Epidermal melanocyte (primary cell): ENCODE measurements at regions not wholly inside any gene's neighbourhood (a gene's known extent, or its start where the extent isn't known, plus 50 kb on each side); places are given as distances from the start of the nearest gene placed in this dataset.

Source experiments
- DNase-seq: peaks from one replicate; pipeline ENCODE4 v3.0.0; 2011; ENCODE audit warnings: low spot score; ENCODE audit not compliant: insufficient read length

DNA sequence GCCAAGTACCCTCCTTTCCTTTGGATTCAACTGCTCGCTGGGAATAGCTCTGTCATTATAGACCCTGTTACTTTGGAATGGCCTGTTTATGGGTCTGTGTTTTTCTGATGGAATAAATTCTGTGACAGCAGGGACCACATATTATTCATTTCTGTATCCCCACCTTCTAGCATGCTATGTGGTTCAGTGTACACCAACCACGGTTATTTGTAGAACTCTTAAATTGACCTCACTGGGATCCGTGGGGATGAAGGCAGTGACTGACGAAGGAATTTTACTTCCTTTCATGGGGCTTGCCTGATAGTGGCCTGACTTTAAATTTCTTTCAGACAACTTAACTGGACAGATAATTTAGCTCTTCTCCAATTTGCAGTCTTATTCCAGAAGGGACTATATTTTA, 343.2 kb downstream of the SPRY1 start:
- no peak for DNase-seq

DNA sequence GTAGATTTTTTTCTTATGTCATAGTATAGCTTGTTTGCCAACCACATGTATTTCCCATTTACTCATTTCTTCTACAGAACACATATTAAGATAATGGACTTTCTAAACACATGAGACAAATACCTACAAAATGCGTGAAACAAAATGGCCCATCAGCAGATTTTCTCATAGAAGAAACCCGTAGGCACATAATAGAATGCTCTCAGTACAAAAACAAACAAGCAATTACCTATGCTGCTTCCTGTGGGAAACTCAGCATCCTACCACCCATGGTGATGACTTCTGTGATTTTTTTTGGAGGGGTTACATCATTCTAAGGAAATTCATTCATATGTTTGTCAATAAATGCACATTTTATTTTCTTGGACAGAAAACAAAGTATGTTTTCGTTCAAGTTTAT, 343.6 kb downstream of the SPRY1 start:
- no peak for DNase-seq

DNA sequence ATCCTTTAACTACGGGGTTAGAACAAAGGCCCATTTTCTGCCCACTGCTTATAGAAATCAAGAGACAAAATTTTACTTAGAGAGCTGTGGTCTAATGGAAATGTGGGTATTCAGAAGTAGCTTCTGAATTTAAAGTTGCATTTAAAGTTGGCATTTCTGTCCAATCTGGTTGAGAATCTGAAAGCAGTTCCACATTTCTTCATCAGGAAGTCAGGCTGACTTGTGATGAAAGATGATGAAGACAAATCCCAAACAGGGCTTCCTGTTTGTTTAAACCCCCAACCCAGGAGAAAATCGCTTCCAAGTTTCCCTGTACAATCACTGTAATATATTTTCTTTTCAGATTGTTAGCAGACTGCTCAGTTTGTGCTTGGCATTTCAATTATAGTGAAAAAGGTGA, 345.3 kb downstream of the SPRY1 start:
- no peak for DNase-seq

DNA sequence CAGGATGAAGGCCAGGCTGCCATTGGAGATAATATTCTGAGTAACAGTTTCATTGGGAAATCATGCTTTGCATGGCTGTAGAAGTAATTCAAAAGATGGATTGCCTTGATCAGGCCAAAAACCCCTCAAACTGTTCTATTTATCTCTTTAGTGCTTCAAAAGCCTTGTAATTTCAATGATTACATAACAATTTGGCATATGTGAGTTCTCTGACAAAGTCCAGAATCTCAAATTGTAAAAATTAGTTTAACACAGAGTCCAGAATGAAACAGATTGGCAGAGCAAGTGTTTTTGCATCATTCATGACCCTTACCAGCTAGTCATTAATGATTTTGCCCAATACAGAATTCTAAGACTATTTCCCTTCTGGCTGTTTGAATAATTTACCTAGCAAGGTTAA, 347.3 kb downstream of the SPRY1 start:
- no peak for DNase-seq

DNA sequence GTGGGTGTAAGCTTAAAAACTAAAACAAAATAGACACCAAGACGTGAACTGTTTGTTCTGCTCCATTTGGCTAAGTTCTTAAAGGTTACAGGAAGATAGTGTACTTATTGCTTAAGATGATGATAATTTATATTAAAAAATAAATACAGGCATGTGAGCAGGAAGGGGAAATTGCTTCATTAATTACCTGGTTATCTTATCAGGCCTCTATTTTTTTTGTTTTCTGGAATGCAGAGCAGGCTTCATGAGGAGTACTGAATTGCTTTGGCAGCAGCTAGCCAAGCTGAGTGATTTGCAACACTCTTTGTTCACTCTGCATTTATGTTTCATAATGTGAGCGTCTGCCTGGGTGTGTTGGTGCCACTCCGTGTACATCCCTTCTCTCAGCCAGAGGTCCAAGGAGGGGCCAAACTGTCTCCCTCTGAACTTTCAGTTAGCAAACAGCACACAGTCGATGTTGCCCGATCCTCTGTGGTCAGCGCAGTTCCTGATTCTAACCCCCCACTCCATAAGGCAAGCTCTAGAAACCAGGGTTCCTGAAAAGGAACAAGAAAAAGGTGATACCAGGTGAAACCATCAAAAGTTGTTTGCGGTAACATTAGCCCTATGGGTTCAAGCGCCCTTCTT, 348.2 kb downstream of the SPRY1 start:
- DNase-seq, result no peak

DNA sequence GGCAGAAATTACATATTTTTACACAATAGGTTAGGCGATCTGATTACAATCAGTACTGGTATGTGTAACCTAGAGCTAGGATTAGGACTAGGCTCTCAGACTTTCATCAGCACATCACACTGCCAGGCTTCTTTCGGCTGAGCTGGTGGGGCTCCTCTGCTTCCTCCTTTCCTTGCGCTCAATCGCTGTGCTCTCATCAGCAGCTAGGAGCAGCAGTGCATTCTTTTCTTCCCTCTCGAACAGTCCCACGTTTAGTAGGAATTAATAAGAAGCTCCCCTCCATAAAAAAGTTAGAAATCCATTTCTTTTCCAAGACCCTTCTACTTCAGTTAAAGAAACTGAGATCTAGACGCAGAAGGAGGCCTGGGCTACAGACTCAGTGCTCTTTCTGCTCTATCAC, 350.4 kb downstream of the SPRY1 start:
- DNase-seq, result no peak

DNA sequence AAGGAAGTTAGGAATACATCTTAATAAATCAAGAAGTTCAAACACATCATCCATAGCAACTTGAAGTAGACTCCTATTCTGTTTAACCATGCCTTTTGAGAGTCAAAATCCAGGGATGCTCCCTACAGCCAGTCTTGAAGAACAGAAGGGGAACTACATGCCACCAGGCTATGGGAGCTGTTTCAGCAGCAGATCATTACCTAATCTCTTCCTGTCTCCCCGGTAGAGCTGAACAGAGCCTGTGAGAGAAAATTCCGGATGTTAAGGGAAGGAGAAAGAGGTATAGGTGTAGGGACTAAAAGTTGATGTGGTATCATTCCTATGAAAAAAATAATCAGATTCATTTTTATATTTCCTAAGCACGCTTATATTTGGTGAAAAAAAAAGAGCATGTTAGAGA, 352.2 kb downstream of the SPRY1 start:
- no peak for DNase-seq

DNA sequence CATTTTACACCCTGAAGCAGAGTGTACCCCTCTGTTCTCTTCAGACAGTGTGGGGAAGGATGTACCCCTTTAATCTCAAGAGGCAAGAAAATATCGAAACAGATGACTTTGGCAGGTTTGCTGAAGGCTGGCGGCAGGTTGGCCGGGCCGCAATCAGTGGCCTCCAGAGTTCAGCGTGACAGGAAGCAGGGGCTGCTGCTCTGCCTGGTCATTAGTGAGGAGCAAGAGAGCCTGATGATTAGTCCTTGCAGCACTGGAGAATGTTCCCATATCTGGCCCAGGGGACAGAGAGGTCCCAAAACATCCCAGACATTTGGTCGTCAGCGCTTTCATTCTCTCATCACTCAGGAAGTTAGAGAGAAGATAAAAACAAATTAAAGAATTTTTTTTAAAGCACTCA, 352.8 kb downstream of the SPRY1 start:
- DNase-seq, result no peak

DNA sequence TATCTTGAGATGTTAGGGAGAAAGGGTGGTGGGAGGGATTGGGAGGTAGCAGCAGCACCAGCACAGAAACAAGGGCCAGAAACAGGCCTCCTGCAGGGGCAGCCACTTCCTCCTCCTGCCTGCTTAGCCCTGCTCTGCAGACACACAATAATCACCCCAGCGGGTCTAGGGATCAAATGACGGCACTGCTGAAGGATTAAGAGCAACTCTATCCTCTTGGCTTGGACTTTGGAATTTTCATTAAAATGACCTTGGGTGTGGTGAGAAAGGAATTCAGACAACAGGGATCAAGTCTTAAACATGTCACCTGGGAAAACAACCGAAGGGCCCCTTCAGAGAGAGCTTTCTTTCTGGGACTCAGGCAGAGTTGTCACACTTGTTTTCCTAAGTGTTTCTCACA, 353.4 kb downstream of the SPRY1 start:
- no peak for DNase-seq

DNA sequence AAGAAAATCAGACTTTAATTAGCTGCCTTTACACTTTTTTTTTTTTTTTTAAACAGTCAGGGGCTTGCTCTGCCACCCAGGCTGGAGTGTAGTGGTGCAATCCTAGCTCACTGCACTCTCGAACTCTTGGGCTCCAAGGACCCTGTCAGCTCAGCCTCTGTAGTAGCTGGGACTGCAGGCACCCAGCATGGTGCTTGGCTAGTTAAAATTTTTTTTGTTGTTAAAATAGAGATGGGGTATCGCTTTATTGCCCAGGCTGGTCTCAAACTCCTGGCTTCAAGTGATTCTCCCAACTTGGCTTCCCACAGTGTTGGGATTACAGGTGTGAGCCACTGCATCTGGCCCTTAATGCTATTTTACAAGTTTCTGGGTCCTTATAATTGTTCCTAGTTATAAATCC, 359.1 kb downstream of the SPRY1 start:
- no peak for DNase-seq

DNA sequence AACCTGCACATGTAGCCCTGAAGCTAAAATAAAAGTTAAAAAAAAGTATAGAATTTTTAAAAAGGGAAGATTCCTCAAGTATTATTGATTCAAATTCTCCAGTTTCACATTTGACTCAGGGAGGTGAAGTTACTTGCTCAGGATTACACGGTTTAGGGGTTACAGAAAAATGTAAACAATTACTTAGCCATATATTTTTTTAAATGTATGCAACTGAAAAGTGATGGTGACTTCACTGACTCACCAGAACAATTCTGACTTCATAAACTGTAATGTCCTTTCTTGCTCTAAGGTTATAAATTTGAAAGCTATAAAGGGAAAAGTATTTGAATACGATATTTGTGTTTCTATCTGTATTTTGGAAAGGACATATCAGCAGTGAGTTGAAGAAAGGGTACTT, 371.2 kb downstream of the SPRY1 start:
- DNase-seq, result no peak

DNA sequence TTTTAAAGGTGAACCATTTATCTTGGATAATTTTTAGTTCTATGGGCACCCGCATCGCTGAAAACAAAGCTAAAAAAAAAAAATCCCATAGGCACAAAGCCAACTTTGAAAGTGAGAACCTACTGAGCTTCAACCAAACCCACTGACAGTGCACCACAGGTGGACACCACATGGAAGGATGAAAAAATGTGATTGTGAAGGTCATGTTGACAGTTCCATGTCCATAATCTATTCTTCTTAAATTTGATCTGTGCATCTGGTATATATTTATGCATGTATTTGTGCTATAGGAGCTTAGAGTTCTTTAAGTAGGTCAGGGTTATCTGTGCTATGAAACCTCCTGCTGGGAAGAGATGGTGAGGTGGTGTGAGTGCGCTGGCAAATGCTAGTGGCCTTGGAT, 374.3 kb downstream of the SPRY1 start:
- no peak for DNase-seq

DNA sequence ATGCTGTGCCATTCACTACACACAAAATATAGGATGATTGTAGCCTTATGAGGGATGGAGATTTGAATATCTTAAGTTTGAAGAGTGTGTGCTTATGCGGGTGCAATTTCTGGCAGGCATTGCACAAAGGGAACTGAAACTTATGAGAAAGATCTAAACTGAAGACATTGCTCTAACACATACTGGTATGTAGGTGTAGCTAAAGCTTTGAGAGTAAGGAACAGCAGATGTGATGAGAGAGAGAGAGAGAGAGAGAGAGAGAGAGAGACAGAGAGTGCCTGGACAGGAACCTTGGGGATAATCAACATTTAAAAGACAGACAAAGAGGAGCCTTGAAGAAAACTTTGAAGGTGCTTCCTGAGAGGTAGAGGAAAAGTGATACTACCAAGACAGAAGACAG, 379.7 kb downstream of the SPRY1 start:
- DNase-seq, result no peak

DNA sequence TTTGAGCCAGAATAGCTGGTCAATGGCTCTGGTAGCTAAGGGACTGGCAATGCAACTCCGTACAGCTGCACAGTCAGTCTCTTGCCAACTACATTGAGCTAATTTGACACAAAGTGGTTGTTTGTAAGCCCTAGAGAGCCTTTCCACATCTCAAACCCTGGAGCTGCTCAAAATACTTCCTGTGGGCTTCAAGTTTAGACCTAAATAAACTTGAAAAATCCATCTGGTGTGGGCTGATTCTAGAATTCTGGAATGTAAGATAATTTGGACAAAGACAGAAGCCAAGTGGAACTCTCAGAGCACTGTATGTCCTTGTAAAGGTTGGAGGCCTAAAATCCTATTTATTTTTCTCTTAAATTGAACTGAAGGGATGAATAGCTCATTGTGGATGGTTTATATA, 380.8 kb downstream of the SPRY1 start:
- DNase-seq, result no peak

DNA sequence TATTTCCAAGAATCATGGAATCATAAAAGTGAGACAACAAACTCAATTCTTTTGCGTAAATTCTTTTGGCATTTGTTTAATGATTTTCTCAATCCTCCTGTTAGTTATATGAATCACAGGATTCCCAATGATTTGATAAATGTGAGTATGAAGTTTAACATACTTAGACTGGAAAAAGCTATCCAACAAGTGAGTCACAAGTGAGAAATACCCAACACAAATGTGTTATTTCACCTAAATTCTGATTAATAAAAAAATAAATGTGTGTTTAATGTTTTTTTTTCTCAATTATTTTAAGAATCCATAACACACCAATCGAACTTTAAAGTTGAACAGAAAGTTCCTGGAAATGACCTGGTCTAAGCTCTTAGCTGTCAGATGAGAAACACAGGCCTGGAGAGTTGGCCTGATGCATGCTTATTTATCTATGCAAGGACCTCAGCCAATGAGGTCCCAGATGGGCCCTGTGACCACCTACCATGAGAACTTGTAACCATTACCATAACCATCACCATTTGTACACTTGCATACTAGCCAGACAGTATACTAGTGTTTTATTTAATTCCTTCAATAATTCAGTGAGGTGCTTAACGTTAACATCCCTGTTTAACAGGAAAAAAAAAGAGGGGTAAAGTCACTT, 386.7 kb downstream of the SPRY1 start:
- DNase-seq, result no peak

DNA sequence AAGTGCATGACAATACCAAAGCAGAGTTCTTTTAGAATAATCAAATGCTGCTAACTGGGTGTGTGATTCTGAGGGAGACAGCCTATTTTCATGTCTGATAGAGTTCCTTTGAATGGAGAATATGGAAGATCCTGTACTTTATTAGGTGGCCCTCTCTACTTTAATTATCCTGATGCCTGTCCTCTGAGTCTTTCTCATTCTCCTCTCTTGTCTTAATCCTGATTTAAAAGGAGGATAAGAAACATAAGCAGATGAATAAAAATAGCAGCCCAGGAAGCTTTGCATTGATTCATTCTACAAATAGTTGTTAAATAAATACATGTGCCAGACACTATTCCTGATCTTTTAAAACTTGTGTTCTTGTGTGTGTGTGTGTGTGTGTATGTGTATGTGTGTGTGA, 387.3 kb downstream of the SPRY1 start:
- no peak for DNase-seq

DNA sequence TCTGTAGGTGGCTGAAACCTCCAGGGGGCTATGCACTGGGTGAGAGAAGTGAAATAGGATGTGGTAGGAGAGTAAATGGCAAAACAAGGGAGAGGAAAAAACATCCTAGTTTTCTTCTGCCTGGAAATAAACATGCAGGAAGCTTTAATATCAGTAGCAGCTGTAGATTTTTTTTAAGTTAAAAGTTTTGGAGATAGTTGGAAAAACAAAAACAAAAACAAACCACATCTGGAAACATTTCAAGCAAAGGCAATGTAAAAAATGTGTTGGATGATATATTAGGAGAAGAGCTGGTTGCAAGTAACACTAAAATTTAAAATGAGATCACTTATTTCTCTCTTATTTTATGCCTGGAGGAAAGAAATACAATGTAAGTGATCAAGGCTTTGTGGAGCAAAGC, 388.0 kb downstream of the SPRY1 start:
- DNase-seq, result no peak

DNA sequence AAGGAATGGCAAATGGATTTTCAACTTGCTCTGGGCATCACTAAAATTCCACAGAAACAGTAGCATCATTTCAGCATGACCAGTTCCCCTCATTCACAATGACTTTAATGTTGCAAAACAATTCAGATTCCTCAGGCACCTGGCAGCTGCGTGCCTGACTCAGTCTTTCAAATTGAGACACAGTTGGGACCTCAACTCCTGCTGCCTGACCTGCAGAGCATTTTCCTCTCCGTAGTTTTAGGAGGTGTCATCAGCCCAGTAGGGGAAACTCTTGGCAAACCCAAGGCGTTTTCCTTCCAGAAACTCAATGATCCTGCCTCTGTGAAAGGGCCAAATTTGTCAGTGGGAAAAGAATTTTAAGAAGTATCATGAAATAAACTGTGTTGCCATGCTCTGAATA, 388.9 kb downstream of the SPRY1 start:
- no peak for DNase-seq

DNA sequence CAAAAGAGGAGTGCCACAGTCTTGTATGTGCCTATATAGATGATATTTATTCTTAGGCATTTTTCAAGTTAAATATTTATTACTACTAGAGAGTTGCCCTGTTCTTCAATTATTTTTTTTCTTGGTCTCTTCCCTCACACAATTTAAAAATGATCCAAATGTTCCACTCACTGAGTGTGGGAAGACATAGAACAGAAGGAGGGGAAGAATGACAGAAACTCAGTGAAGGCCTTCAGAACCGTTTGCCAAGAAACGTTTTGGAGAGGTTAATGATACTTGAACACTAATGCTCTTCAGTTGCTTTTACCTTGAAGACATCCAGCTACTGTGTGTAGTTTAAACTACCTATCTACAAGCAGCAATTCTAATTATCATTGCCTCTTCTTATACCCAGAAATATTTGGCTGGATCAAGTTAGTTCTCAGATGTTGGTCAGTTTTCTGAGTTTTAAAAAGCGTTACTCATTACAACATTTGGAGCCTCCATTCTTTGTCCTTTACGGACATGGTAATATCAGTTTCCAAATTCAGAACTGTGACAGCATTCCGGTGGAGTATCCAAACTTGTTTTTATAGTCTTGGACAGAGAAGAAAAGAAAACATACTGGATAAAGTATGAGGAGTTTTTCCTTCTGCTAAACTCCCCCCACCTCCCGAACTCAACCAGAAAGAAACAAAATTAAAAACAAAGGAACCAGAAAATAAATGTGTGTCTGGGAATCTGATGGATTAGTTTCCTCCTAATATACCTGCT, 389.7 kb downstream of the SPRY1 start:
- DNase-seq, result no peak

DNA sequence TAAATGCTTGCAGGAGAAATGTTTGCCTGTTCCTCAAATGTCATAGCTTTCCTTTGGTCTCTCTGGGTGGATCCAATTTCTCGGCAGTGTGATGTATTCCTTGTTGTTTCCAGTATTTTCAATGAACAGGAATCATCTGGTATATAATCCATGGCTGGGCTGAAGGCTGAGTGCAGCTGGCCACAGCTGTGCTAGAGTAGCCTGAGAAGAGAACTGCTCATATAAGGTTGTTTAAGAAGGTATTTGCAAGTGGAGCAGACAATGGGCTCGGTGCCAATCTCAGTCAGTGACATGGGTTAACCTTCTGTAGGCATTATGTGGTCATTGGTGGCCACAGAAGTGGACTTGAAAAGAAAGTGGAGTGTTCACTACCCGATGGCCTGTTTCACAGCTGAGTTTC, 390.3 kb downstream of the SPRY1 start:
- DNase-seq, result no peak

DNA sequence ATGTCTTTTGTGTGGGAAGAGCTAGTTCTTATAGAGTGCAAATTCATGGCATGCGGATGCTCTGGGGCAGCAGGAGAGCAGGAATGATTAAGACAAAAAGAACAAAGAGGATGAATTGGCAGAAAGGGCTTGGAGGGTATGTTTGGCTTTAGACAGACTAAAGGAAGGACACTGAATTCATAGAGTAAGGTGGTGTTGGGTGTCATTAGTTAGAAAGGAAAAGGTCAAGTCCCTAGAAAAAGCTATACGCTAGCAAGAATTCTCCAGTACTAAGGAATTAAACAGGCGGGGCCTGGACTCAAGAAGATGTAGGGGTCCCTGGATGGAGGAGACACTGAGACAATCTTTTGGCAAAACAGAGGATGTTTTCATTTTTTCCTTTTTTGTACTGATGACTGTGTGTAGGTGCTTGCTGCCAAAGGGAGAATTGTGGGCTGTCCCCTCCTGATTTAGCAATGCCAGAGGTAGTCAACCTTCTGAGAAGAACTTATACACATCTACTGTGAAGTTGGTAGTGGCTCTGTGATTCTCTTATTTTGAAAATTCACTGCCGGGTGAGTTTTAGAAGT, 391.0 kb downstream of the SPRY1 start:
- DNase-seq, result no peak

DNA sequence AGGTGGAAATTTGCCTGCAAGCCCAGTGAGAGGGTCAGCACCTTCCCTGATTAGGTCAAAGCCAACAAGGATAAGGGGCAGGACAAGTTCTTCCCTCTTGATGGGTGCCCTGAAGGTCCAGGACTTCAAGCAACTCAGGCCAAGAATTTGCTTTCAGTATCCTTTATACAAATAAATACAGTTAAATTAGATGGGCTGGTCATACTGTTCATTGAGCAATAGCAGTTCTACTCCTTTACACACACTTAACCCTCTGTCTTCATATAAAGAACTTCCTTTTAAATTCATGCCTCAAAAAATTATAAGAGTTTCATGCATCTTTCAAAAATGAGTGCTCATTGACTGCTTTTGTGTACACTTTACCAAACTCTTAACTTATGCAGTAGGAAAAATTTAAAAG, 392.0 kb downstream of the SPRY1 start:
- DNase-seq, result no peak

DNA sequence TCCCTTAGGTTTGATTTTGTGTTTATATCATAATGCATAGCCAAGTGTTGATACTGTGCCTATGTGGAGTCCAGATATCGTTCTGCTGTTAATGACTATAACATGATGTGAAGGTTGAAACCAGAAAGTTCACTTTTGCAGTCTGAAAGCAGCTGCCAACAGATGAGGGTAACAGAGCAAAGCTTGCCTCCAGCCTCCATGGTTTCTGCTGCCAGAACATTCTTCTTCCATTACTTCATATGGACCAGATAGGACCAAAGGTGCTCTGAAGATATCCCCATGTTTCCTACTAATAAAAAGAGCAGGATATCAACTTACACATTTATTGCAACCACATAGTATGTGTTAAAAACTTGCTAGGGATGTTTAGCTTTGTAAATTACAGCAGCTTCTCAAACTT, 394.1 kb downstream of the SPRY1 start:
- no peak for DNase-seq
